Mammary epithelial cell (primary cell): ENCODE measurements at regions not wholly inside any gene's neighbourhood (a gene's known extent, or its start where the extent isn't known, plus 50 kb on each side); places are given as distances from the start of the nearest gene placed in this dataset.

Experiments used
- EZH2 ChIP-seq: IDR thresholded peaks from 2 replicates; pipeline ENCODE4 v1.6.1; 2012; ENCODE audit warnings: low read length, inconsistent platforms, borderline replicate concordance
- TF ChIP-seq, protein P1 (sequence below), 2 donors: IDR thresholded peaks in 1 of 2; conservative IDR thresholded peaks in 1 of 2; 2 replicates each; pipeline ENCODE4 v1.5.1; 2011 to 2012; ENCODE audit warnings: inconsistent platforms in 2 of 2, low read length in 2 of 2, mild to moderate bottlenecking in 2 of 2, control low read depth in 1 of 2, low read depth in 1 of 2; ENCODE audit not compliant: insufficient read depth in 1 of 2; ENCODE audit errors: extremely low read depth in 1 of 2

DNA sequence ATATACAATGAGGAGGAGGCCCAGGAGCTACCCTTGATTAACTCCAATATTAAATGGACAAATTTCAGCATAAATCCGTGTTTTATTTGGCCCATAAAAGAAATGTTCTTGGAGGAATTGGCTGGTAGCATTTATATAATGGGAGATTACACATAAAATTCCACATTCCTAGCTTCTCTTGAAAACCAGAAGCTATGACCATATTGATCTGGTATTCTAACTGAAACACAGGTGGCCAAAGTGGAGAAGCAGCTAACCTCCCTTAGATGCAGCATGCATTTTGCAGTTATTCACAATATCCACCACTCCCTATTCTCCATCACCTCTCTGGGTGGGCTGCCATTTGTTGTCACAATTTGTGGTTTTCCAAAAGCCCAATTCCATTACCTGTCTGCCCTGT, 148.8 kb upstream of the CACNA2D1 start:
- TF ChIP-seq, protein P1, sequence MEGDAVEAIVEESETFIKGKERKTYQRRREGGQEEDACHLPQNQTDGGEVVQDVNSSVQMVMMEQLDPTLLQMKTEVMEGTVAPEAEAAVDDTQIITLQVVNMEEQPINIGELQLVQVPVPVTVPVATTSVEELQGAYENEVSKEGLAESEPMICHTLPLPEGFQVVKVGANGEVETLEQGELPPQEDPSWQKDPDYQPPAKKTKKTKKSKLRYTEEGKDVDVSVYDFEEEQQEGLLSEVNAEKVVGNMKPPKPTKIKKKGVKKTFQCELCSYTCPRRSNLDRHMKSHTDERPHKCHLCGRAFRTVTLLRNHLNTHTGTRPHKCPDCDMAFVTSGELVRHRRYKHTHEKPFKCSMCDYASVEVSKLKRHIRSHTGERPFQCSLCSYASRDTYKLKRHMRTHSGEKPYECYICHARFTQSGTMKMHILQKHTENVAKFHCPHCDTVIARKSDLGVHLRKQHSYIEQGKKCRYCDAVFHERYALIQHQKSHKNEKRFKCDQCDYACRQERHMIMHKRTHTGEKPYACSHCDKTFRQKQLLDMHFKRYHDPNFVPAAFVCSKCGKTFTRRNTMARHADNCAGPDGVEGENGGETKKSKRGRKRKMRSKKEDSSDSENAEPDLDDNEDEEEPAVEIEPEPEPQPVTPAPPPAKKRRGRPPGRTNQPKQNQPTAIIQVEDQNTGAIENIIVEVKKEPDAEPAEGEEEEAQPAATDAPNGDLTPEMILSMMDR (conservative IDR thresholded peaks at IDR 0.05 in 1 of 2, IDR thresholded peaks at IDR 0.05 in 1 of 2; ENCODE audit: extremely low read depth in 1 of 2, insufficient read depth in 1 of 2, low read depth in 1 of 2, low read length in 2 of 2): no peak
- no peak for TF ChIP-seq EZH2
